Activated naive CD8-positive, alpha-beta T cell treated with anti-CD3 and anti-CD28 coated beads, Interleukin-2, amount 10 ng/mL, durations not matched to agents 7 days and 5 days (primary cell): ENCODE measurements at regions not wholly inside any gene's neighbourhood (a gene's known extent, or its start where the extent isn't known, plus 50 kb on each side); places are given as distances from the start of the nearest gene placed in this dataset.

ENCODE experiments used
- ATAC-seq: fragments of 150-1000 bp; cut with Tn5 transposase; one replicate; pipeline ENCODE4 v1.10.0; 2021; ENCODE audit warnings: low read depth, moderate library complexity
- POLR2A ChIA-PET: fragments of 350-600 bp; sonication (Branson Sonifier 250); formaldehyde crosslinking; loops from one replicate; lab custom pipeline; 2021; ENCODE audit warnings: antibody characterized with exemption; lab: Charles Lee
- DNase-seq: peaks from one replicate; pipeline ENCODE4 v3.0.0; 2021
- H3K27ac Mint-ChIP-seq: one replicate; pipeline ENCODE4 v1.8.0; 2022; ENCODE audit warnings: mild to moderate bottlenecking, mixed read lengths
- H3K27me3 Mint-ChIP-seq: one replicate; pipeline ENCODE4 v1.8.0; 2022; ENCODE audit warnings: mild to moderate bottlenecking, moderate library complexity, mixed read lengths
- H3K36me3 Mint-ChIP-seq: one replicate; pipeline ENCODE4 v1.8.0; 2021; ENCODE audit warnings: mild to moderate bottlenecking, mixed read lengths
- H3K4me1 Mint-ChIP-seq: one replicate; pipeline ENCODE4 v1.8.0; 2021; ENCODE audit warnings: mixed read lengths
- H3K4me3 Mint-ChIP-seq: one replicate; pipeline ENCODE4 v1.8.0; 2022; ENCODE audit warnings: mild to moderate bottlenecking, moderate library complexity, mixed read lengths
- H3K9me3 Mint-ChIP-seq: one replicate; pipeline ENCODE4 v1.8.0; 2021; ENCODE audit warnings: mixed read lengths

DNA sequence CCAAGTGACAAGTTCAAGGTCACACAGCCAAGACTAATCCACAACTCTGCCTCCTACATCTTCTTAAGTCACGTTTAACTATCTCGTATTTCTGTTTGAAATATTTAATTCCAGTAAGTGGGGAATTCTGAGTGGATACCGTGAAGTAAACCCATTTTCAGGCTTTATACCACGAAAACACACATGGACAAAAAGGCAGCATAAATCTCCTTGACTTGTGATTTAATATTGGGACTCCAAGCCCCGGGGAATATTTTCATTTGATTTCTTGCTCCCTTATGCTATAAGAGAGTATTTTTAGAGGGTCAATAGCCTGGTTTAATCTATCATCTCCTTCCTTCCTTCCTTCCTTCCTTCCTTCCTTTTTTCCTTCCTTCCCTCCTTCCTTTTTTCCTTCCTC lies 716.7 kb downstream of the VRK1 start:
- POLR2A ChIA-PET, result no interaction called here
- DNase-seq (no peak), ATAC-seq (no peak)
- Mint-ChIP-seq H3K36me3 (peaks cover 2% of the 10 kb centered on the region), H3K4me3 (no peak overlapping the region), H3K27ac (no peak overlapping the region), H3K4me1 (no peaks in the 10 kb centered on the region), H3K9me3 (peaks cover 12% of the 10 kb centered on the region), H3K27me3 (no peaks in the 10 kb centered on the region)

GRCh38 chr14:97517566-97518234 lies 720.5 kb downstream of the VRK1 start:
- Mint-ChIP-seq H3K4me1 (peaks cover 1% of the 10 kb centered on the region), H3K27ac (no peak overlapping the region), H3K9me3 (peaks cover 10% of the 10 kb centered on the region), H3K36me3 (peaks cover 2% of the 10 kb centered on the region), H3K4me3 (no peak overlapping the region), H3K27me3 (no peaks in the 10 kb centered on the region)
- POLR2A ChIA-PET, result no interaction called here
- ATAC-seq (no peak), DNase-seq (no peak)

GRCh38 chr14:97523936-97524335 lies 726.8 kb downstream of the VRK1 start:
- H3K27ac Mint-ChIP-seq, result no peak overlapping the region
- H3K4me1 Mint-ChIP-seq, result peaks cover 10% of the 10 kb centered on the region
- H3K9me3 Mint-ChIP-seq, result peaks cover 6% of the 10 kb centered on the region
- H3K27me3 Mint-ChIP-seq, result no peaks in the 10 kb centered on the region
- peaks cover 2% of the 10 kb centered on the region for H3K36me3 Mint-ChIP-seq
- POLR2A ChIA-PET, result no interaction called here
- ATAC-seq (no peak), DNase-seq (no peak)
- H3K4me3 Mint-ChIP-seq, result no peak overlapping the region

- H3K4me3 Mint-ChIP-seq, result peak overlapping the region; percentile 57
- POLR2A ChIA-PET, result no interaction called here
- H3K36me3 Mint-ChIP-seq, result peaks cover 2% of the 10 kb centered on the region
- H3K9me3 Mint-ChIP-seq, result peaks cover 6% of the 10 kb centered on the region
- H3K4me1 Mint-ChIP-seq, result peaks cover 10% of the 10 kb centered on the region
- H3K27me3 Mint-ChIP-seq, result no peaks in the 10 kb centered on the region
- ATAC-seq (no peak), DNase-seq (no peak)
- peak overlapping the region; percentile 63 for H3K27ac Mint-ChIP-seq
Measured at GRCh38 chr14:97524589-97525319, 727.6 kb downstream of the VRK1 start.

DNA sequence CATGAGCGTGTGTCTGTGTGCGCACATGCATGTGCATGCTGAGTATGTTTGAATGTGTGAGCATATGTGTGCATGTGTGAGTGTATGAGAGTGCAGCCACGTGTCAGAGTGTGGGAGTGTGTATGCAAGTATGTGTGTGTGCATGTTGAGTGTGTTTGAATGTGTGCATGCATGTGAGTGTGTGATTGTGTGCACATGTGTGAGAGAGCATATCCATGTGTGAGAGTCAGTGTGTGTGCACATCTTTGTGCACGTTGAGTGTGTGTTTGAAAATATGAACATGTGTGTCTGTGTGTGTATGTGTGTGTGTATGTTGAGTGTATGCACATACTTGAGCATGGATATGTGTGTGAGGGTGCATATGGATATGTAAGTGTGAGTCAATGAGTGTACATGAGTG lies 730.8 kb downstream of the VRK1 start:
- no peaks in the 10 kb centered on the region for H3K27me3 Mint-ChIP-seq
- no peak overlapping the region for H3K27ac Mint-ChIP-seq
- no peaks in the 10 kb centered on the region for H3K9me3 Mint-ChIP-seq
- no peaks in the 10 kb centered on the region for H3K36me3 Mint-ChIP-seq
- peaks cover 9% of the 10 kb centered on the region for H3K4me1 Mint-ChIP-seq
- no peak for ATAC-seq
- POLR2A ChIA-PET, result no interaction called here
- no peak overlapping the region for H3K4me3 Mint-ChIP-seq
- DNase-seq, result no peak

- no peak for DNase-seq
- no peak overlapping the region for H3K4me3 Mint-ChIP-seq
- no peaks in the 10 kb centered on the region for H3K9me3 Mint-ChIP-seq
- no peak overlapping the region for H3K27ac Mint-ChIP-seq
- H3K27me3 Mint-ChIP-seq, result peaks cover 3% of the 10 kb centered on the region
- ATAC-seq, result no peak
- no peaks in the 10 kb centered on the region for H3K4me1 Mint-ChIP-seq
- POLR2A ChIA-PET, result no interaction called here
- no peaks in the 10 kb centered on the region for H3K36me3 Mint-ChIP-seq
Measured at GRCh38 chr14:97532052-97532451, 734.9 kb downstream of the VRK1 start.

- Mint-ChIP-seq H3K4me3 (no peak overlapping the region), H3K27ac (no peak overlapping the region), H3K36me3 (no peaks in the 10 kb centered on the region), H3K9me3 (no peaks in the 10 kb centered on the region), H3K4me1 (no peaks in the 10 kb centered on the region), H3K27me3 (peaks cover 3% of the 10 kb centered on the region)
- DNase-seq (no peak), ATAC-seq (no peak)
- POLR2A ChIA-PET, result no interaction called here
Measured at GRCh38 chr14:97536421-97536820, 739.2 kb downstream of the VRK1 start.

DNA sequence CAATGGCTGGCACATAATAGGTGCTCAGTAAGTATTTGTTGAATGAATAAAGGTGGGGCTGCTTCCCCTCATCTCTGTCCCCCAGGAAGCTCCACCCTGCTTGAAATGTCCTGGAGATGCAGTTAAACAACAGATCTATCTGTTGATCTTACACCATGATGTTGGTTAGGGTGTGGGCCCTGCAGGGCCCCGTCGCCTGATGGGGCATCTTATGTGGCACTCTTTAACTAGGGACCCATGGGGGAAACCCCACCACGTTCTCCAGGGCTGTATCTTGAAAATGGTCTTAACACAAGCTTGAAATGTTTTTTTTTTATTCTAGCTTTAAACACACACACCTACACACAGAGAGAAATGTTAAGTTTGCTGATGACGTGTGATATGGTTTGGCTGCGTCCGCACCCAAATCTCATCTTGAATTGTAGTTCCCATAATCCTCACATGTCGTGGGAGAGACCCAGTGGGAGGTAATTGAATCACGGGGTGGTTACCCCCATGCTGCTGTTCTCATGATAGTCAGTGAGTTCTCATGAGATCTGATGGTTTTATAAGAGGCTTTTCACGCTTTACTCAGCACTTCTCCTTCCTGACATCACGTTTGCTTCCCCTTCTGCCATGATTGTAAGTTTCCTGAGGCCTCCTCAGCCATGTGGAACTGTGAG lies 741.7 kb downstream of the VRK1 start:
- Mint-ChIP-seq H3K4me1 (peaks cover 8% of the 10 kb centered on the region), H3K4me3 (no peak overlapping the region), H3K27ac (no peak overlapping the region), H3K36me3 (no peaks in the 10 kb centered on the region), H3K27me3 (no peaks in the 10 kb centered on the region), H3K9me3 (no peaks in the 10 kb centered on the region)
- POLR2A ChIA-PET, result no interaction called here
- no peak for ATAC-seq
- DNase-seq, result no peak

DNA sequence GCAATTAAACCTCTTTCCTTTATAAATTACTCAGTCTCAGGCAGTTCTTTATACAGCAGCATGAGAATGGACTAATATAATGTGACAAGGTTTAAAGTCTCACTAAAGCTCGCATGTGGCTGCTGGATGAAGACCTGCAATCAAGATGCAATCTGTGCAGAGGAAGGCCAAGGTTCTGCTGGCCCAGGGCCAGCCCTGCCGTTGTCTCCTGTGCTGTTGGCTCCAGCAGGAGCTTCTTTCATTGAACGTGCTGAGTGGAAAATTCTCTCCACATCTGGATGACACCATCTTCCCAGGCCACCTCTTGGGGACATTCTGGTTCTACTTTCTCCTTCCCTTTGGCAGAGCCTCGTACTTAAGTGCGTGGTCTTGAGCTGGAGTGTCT lies 742.2 kb downstream of the VRK1 start:
- H3K27me3 Mint-ChIP-seq, result no peaks in the 10 kb centered on the region
- DNase-seq, result no peak
- H3K36me3 Mint-ChIP-seq, result no peaks in the 10 kb centered on the region
- POLR2A ChIA-PET, result no interaction called here
- H3K9me3 Mint-ChIP-seq, result no peaks in the 10 kb centered on the region
- H3K27ac Mint-ChIP-seq, result no peak overlapping the region
- H3K4me1 Mint-ChIP-seq, result peaks cover 14% of the 10 kb centered on the region
- no peak overlapping the region for H3K4me3 Mint-ChIP-seq
- no peak for ATAC-seq

- H3K36me3 Mint-ChIP-seq, result no peaks in the 10 kb centered on the region
- no peak for ATAC-seq
- no peak for DNase-seq
- H3K4me3 Mint-ChIP-seq, result no peak overlapping the region
- POLR2A ChIA-PET, result no interaction called here
- no peaks in the 10 kb centered on the region for H3K9me3 Mint-ChIP-seq
- no peak overlapping the region for H3K27ac Mint-ChIP-seq
- H3K4me1 Mint-ChIP-seq, result peaks cover 16% of the 10 kb centered on the region
- H3K27me3 Mint-ChIP-seq, result no peaks in the 10 kb centered on the region
Measured at GRCh38 chr14:97539884-97540283, 742.7 kb downstream of the VRK1 start.

DNA sequence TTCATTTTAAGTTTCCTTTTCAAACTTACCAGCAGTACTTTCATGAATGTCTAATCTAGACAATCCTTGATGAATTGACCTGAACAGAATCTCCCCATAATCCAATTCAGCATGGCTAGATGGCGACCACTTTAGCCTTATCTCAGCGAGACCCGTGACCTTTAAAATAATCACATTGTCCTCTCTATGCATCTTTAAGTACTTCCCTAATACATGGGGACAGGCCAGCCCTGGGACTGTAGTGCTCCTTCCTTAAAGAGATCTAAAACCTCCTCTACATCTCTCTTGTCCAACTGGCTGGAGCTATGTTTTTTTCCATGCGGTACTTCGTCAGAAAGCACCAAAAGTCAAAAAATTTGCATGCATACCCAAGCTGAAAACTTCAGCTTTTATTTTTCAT lies 746.0 kb downstream of the VRK1 start:
- H3K9me3 Mint-ChIP-seq, result no peaks in the 10 kb centered on the region
- peaks cover 16% of the 10 kb centered on the region for H3K4me1 Mint-ChIP-seq
- no peak for DNase-seq
- no peak overlapping the region for H3K4me3 Mint-ChIP-seq
- no peak overlapping the region for H3K27ac Mint-ChIP-seq
- H3K36me3 Mint-ChIP-seq, result no peaks in the 10 kb centered on the region
- ATAC-seq, result no peak
- POLR2A ChIA-PET, result no interaction called here
- H3K27me3 Mint-ChIP-seq, result no peaks in the 10 kb centered on the region

DNA sequence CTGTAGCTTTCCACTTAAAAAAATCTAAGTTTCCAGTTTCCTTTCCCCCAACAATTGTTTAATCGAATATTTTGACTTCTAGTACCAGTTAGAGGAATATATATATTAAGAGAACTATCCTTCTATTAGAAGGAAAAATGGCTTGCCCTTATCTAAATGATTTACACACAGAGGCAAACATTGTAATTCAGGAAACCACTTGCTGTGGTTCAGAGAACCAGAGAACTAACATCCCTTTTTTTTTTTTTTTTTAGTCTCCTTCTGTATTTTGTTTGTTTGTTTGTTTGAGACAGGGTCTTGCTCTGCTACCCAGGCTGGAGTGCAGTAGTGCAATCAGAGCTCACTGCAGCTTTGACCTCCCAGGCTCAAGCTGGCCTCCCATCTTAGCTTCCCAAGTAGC lies 746.6 kb downstream of the VRK1 start:
- Mint-ChIP-seq H3K27ac (no peak overlapping the region), H3K4me1 (peaks cover 16% of the 10 kb centered on the region), H3K27me3 (no peaks in the 10 kb centered on the region), H3K36me3 (no peaks in the 10 kb centered on the region), H3K4me3 (no peak overlapping the region), H3K9me3 (no peaks in the 10 kb centered on the region)
- ATAC-seq, result no peak
- no peak for DNase-seq
- POLR2A ChIA-PET, result no interaction called here

DNA sequence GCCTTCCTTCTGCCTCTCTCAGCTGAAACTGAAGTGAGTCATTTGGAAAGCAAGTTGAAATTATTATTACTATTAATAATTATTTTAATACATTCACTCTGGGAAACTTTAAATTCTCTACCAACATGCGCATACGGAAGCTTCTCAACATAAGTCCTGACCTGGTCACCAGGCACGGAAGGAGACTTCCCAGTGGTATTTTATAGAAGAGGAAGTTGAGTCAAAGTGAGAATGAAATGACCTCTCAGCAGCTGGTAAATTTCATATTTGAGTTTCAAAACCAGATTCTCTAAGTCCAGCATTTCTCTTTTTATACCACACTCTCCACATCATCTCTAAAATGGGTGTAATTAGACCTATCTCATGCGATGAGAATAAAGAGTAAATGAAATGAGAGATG lies 747.4 kb downstream of the VRK1 start:
- DNase-seq (no peak), ATAC-seq (no peak)
- Mint-ChIP-seq H3K4me3 (no peak overlapping the region), H3K27me3 (no peaks in the 10 kb centered on the region), H3K4me1 (peaks cover 16% of the 10 kb centered on the region), H3K36me3 (no peaks in the 10 kb centered on the region), H3K9me3 (no peaks in the 10 kb centered on the region), H3K27ac (no peak overlapping the region)
- POLR2A ChIA-PET, result no interaction called here
